ENCODE measurements at regions not wholly inside any gene's neighbourhood (a gene's known extent, or its start where the extent isn't known, plus 50 kb on each side); places are given as distances from the start of the nearest gene placed in this dataset.

GRCh38 chr6:145360865-145361264 is 374.5 kb downstream of the EPM2A start:
- Histone ChIP-seq H3K27ac (ENCODE audit: low read depth in 1 of 2, low read length in 2 of 2) (no peak overlapping the region), H3K36me3 (ENCODE audit: control insufficient read depth in 4 of 4, insufficient read depth in 3 of 4, low read depth in 1 of 4, low read length in 3 of 4) (no peaks in the 10 kb centered on the region), H3K9ac (ENCODE audit: low read depth in 1 of 2, low read length in 2 of 2) (no peak overlapping the region), H3K4me3 (ENCODE audit: low read depth in 1 of 3, low read length in 3 of 3) (no peak overlapping the region), H3K9me3 (ENCODE audit: control insufficient read depth in 4 of 4, low read length in 3 of 4) (no peaks in the 10 kb centered on the region), H3K27me3 (ENCODE audit: control insufficient read depth in 4 of 4, insufficient read depth in 4 of 4, low read length in 3 of 4) (no peaks in the 10 kb centered on the region), H3K4me1 (ENCODE audit: control insufficient read depth in 4 of 4, insufficient read depth in 4 of 4, low read length in 3 of 4) (no peaks in the 10 kb centered on the region)
- no peak for DNase-seq (ENCODE audit: low spot score)
- WGBS: 85% methylated on average over 8 of the region's 8 CpGs
- TF ChIP-seq, protein P1, sequence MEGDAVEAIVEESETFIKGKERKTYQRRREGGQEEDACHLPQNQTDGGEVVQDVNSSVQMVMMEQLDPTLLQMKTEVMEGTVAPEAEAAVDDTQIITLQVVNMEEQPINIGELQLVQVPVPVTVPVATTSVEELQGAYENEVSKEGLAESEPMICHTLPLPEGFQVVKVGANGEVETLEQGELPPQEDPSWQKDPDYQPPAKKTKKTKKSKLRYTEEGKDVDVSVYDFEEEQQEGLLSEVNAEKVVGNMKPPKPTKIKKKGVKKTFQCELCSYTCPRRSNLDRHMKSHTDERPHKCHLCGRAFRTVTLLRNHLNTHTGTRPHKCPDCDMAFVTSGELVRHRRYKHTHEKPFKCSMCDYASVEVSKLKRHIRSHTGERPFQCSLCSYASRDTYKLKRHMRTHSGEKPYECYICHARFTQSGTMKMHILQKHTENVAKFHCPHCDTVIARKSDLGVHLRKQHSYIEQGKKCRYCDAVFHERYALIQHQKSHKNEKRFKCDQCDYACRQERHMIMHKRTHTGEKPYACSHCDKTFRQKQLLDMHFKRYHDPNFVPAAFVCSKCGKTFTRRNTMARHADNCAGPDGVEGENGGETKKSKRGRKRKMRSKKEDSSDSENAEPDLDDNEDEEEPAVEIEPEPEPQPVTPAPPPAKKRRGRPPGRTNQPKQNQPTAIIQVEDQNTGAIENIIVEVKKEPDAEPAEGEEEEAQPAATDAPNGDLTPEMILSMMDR (IDR thresholded peaks at IDR 0.05; ENCODE audit: low read depth, low read length, missing input control): no peak
- TF ChIP-seq NR2F2 (IDR thresholded peaks at IDR 0.05) (no peak), HNF4A (conservative IDR thresholded peaks at IDR 0.05) (no peak), YY1 (IDR thresholded peaks at IDR 0.05) (no peak), FOXA1 (IDR thresholded peaks at IDR 0.05) (no peak), EGR1 (IDR thresholded peaks at IDR 0.05; ENCODE audit: low read depth in 2 of 2) (no peak), GABPA (IDR thresholded peaks at IDR 0.05 in 1 of 2, conservative IDR thresholded peaks at IDR 0.05 in 1 of 2) (no peak), TAF1 (conservative IDR thresholded peaks at IDR 0.05) (no peak), FOXA2 (IDR thresholded peaks at IDR 0.05) (no peak), RXRA (IDR thresholded peaks at IDR 0.05) (no peak)
- TF ChIP-seq, protein P2, sequence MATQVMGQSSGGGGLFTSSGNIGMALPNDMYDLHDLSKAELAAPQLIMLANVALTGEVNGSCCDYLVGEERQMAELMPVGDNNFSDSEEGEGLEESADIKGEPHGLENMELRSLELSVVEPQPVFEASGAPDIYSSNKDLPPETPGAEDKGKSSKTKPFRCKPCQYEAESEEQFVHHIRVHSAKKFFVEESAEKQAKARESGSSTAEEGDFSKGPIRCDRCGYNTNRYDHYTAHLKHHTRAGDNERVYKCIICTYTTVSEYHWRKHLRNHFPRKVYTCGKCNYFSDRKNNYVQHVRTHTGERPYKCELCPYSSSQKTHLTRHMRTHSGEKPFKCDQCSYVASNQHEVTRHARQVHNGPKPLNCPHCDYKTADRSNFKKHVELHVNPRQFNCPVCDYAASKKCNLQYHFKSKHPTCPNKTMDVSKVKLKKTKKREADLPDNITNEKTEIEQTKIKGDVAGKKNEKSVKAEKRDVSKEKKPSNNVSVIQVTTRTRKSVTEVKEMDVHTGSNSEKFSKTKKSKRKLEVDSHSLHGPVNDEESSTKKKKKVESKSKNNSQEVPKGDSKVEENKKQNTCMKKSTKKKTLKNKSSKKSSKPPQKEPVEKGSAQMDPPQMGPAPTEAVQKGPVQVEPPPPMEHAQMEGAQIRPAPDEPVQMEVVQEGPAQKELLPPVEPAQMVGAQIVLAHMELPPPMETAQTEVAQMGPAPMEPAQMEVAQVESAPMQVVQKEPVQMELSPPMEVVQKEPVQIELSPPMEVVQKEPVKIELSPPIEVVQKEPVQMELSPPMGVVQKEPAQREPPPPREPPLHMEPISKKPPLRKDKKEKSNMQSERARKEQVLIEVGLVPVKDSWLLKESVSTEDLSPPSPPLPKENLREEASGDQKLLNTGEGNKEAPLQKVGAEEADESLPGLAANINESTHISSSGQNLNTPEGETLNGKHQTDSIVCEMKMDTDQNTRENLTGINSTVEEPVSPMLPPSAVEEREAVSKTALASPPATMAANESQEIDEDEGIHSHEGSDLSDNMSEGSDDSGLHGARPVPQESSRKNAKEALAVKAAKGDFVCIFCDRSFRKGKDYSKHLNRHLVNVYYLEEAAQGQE (IDR thresholded peaks at IDR 0.05): no peak
- TF ChIP-seq, protein P3, sequence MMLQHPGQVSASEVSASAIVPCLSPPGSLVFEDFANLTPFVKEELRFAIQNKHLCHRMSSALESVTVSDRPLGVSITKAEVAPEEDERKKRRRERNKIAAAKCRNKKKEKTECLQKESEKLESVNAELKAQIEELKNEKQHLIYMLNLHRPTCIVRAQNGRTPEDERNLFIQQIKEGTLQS (IDR thresholded peaks at IDR 0.05): no peak
- TF ChIP-seq, protein P4, sequence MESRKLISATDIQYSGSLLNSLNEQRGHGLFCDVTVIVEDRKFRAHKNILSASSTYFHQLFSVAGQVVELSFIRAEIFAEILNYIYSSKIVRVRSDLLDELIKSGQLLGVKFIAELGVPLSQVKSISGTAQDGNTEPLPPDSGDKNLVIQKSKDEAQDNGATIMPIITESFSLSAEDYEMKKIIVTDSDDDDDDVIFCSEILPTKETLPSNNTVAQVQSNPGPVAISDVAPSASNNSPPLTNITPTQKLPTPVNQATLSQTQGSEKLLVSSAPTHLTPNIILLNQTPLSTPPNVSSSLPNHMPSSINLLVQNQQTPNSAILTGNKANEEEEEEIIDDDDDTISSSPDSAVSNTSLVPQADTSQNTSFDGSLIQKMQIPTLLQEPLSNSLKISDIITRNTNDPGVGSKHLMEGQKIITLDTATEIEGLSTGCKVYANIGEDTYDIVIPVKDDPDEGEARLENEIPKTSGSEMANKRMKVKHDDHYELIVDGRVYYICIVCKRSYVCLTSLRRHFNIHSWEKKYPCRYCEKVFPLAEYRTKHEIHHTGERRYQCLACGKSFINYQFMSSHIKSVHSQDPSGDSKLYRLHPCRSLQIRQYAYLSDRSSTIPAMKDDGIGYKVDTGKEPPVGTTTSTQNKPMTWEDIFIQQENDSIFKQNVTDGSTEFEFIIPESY (IDR thresholded peaks at IDR 0.05): no peak

DNA sequence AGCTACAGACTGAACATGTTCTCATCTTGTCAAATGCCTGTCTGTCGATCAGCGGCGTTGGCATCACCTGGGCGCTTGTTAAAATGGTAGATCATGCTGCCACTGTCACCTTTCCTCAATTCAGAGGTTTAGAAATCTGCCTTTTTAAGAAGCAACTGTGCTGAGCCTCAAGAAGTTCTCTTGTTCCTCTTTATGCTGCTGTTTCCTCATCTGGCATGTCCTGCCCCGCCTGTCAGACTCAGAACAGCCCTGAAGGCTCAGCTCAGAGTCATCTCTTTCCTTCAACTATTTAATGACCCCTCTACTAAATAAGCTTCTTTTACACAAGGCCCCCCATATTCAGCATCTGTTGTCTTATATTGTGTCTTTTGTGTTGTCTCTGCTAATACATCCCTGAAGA is 368.2 kb downstream of the EPM2A start:
- TF ChIP-seq RXRA (IDR thresholded peaks at IDR 0.05) (no peak), EGR1 (IDR thresholded peaks at IDR 0.05; ENCODE audit: low read depth in 2 of 2) (no peak), SP1 (IDR thresholded peaks at IDR 0.05) (no peak), GABPA (IDR thresholded peaks at IDR 0.05 in 1 of 2, conservative IDR thresholded peaks at IDR 0.05 in 1 of 2) (no peak), JUND (IDR thresholded peaks at IDR 0.05) (no peak), HNF4G (IDR thresholded peaks at IDR 0.05) (no peak)
- no peaks in the 10 kb centered on the region for H3K4me1 ChIP-seq (ENCODE audit: control insufficient read depth in 4 of 4, insufficient read depth in 4 of 4, low read length in 3 of 4)
- 94% methylated on average over 5 of the region's 5 CpGs for WGBS
- H3K9ac ChIP-seq (ENCODE audit: low read depth in 1 of 2, low read length in 2 of 2): no peak overlapping the region
- no peaks in the 10 kb centered on the region for H3K36me3 ChIP-seq (ENCODE audit: control insufficient read depth in 4 of 4, insufficient read depth in 3 of 4, low read depth in 1 of 4, low read length in 3 of 4)
- H3K9me3 ChIP-seq (ENCODE audit: control insufficient read depth in 4 of 4, low read length in 3 of 4): no peaks in the 10 kb centered on the region
- DNase-seq (ENCODE audit: low spot score): no peak
- no peak overlapping the region for H3K27ac ChIP-seq (ENCODE audit: low read depth in 1 of 2, low read length in 2 of 2)
- no peak overlapping the region for H3K4me3 ChIP-seq (ENCODE audit: low read depth in 1 of 3, low read length in 3 of 3)
- H3K27me3 ChIP-seq (ENCODE audit: control insufficient read depth in 4 of 4, insufficient read depth in 4 of 4, low read length in 3 of 4): no peaks in the 10 kb centered on the region

Data from liver (tissue), 8 donors.